GM21447 (cell line): ENCODE measurements at regions not wholly inside any gene's neighbourhood (a gene's known extent, or its start where the extent isn't known, plus 50 kb on each side); places are given as distances from the start of the nearest gene placed in this dataset.
"Not testable (repeated sequence)": the region's sequence is repeated elsewhere in the genome, so short reads cannot be mapped to it uniquely, and the experiment has no call there.

Source experiments
- ATAC-seq: cut with Tn5 transposase; IDR thresholded peaks from one replicate; pipeline ENCODE4 v1.9.1; 2021; ENCODE audit not compliant: unreplicated experiment

GRCh38 chr9:26125693-26126092 lies 447.4 kb upstream of the TUSC1 start:
- no peak for ATAC-seq

GRCh38 chr9:26116085-26116484 lies 437.8 kb upstream of the TUSC1 start:
- not testable (repeated sequence) for ATAC-seq

GRCh38 chr9:26112724-26113123 lies 434.5 kb upstream of the TUSC1 start:
- ATAC-seq = no peak

DNA sequence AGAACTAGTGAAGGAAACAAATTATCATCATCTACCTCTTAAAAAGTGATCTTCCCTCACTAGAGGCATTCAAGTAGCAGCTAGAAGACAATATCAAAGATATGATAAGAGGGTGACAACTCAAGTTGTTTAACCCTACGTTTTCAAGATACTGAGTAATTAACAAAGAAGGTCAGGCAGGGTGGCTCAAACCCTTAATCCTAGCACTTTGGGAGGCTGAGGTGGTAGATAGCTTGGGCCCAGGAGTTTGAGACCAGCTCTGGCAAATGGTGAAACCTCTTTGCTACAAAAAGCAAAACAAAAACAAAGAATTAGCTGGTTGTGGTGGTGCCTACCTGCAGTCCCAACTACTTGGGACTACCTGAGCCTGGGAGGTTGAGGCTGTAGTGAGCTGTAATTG lies 408.2 kb upstream of the TUSC1 start:
- no peak for ATAC-seq

DNA sequence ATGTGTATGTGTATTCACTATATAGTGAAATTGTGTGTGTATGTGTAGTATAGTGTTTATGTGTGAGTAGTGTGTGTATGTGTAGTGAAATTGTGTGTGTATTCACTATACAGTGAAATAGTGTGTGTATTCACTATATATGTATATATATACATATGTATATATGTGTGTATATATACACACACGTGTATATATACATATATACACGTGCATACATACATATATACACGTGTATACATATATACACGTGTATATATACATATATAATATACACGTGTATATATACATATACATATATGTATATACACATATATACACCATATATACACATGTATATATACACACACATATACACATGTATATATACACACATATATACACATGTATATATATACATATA lies 403.6 kb upstream of the TUSC1 start:
- ATAC-seq = no peak

GRCh38 chr9:26078706-26079105 lies 400.5 kb upstream of the TUSC1 start:
- ATAC-seq = no peak

DNA sequence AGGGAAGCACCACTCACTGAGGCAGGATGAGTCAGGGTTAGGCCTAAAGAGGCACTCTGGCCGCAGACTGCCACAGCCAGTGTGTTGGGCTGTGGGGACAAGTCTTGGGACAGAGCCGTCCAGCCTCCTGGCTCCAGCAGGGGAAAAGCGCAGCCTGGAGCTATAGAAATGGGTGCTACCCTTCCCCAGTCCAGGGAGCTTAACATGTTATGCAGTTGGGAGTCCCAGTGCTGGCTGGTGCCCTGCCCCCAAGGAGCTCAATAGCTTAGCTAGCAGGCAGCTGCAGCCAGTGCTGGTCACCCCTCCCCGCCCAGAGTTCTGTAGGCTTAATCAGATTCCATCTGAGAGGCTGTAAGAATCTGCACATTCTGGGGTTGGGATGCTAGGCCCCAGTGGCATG lies 399.6 kb upstream of the TUSC1 start:
- no peak for ATAC-seq

DNA sequence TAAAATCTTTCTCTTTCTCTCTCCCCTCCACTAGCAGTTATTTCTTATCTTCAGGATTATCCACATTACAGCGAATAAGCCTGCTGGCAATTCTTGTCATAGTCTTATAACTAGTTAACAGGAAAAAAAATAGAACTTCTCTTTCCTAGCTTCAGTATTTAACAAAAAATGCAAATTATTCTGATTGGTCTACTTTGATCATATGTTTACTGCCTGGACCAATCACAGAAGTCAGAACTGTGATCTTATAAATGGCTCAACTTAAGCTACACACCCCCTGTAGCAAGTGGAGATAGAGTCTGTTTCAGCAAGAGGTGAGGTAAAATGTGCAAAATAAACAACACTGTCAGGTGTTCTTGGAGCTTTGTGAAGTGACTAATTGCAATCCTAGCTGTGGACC lies 389.4 kb upstream of the TUSC1 start:
- no peak for ATAC-seq

DNA sequence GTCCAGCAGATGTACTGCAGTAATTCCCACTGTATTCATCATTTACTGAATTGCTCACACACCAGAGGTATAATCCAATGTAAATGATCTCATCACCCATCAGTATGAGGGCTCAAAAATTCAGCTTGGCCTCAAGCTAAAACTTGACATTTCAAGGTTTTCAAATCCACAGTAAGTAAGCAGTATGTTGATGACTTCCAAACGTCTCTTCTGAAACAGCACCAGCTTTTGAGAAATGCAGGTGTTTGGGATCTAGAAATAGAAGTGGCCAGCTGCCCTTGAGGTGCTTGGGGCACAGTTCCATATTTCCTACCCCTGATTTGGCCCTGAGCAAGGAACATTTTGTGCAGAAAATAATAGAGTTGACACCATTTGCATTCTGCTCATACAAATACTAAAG lies 388.0 kb upstream of the TUSC1 start:
- ATAC-seq = no peak

- no peak for ATAC-seq
These were observed 383.8 kb upstream of the TUSC1 start for GRCh38 chr9:26061948-26062575.

DNA sequence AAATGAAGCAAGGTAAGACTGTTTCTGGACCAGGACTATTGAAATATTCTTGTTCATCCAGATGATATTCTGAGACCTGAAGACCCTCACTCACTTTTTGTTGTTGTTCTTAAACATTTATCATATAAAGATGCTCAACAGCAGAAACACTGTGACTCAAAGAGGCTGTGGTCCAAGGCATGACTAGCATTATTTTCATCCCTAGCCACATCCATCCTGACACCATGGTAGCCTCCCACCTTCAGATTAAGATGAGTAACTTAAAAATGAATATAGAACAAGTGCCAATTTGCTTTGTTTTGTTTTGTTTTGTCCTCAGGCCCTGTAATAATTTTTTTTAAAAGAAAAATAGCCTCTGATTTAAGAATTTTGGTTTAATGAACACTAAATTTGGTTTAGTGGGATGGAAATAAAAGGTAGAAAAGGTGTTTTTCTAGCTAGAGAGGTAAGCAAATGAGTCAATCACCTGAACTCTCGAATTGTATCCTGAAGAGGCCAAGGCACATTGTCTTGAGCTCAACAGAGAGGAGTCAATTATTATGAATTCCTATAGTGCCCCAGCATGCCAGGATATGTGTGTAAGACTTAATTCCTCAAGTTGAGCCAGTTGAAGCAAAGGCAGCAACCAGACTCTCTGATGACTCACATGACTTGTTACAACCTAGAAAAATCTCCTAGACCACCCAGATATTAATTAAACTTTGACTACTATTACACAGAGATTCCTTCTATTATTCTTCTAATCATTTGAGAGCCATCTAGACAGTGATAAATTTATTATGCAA lies 380.1 kb upstream of the TUSC1 start:
- no peak for ATAC-seq

GRCh38 chr9:26057050-26057449 lies 378.8 kb upstream of the TUSC1 start:
- ATAC-seq = no peak

DNA sequence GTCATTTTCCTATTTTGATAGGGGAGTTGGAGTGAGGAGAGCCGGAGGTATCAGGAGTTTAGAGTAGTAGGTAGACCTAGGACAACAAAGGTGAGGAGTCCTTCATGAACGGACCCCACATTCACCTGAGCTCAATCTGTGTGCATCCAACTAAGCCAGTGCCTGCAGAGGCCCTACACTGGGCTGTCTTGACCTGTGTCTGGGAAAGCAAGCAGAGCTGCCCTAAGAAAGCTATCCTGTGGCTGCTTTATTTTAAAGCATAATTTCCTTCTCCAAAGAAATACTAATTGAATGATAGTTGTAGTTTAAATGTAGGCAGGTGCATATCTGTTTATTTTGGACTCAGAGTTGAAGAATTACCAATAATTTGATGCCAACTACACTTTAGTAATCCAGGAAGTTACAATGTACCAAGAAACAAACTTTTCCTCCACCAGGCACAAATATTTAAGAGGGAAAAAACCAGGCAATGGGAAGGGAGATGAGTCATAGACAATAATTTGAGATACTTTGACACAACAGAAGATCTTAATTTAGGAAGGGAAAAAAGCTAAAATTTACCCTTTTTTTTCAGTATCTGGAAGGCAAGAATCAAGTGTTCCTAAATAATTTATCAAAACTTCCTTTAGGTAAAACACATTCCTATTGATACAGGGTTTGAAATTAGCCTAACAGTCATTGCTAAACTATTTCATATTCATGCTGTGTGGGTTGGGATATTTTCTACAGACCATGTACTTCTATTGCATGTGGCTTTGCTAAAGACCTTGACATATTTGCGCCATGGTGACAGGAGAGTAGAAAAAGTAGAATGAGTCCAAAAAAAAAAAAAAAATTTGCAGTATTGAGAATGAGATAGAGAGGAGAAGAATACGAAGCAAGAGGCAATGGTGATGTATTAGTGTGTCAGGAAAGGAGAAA lies 376.6 kb upstream of the TUSC1 start:
- ATAC-seq = no peak

DNA sequence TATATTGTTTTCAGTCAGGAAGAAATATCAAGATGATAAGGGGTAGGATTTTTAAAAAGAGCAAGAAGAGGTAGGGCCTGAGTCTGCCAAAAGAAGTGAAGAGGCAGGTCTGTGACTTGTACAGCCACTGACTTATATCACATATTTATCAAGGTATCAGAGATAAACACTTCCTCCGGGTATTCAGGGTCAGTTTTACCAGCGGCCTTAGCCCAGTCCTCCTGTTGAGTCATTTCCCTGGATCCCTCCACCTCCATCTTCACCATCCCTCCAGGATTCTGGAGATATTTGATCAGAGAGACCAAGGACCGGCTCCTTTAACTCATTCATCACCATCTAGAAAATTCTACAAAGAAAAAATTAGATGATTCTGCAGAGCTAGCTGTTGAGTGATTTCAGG lies 375.7 kb upstream of the TUSC1 start:
- no peak for ATAC-seq

GRCh38 chr9:26043431-26043830 lies 365.2 kb upstream of the TUSC1 start:
- no peak for ATAC-seq

- ATAC-seq = no peak
These were observed 356.5 kb upstream of the TUSC1 start for GRCh38 chr9:26034786-26035185.

DNA sequence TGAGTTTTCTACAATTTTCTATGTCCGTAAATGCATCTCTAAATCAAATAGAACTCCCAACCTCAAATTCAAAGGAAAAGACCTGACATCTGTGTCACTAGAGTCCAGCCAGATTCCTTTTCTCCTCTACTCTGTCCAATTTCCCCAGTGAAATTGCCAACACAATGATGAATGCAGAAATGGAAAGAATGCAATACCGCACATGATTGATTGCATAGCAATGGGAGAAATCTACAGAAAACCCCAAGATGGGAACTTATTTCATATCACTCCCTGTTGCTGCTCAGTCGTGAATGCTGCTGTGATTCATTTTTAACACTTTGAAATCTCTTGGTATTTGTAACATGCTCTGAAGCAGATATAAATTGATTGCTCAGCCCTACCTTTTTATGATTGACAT lies 355.1 kb upstream of the TUSC1 start:
- no peak for ATAC-seq

- no peak for ATAC-seq
These were observed 348.3 kb upstream of the TUSC1 start for GRCh38 chr9:26026423-26027100.

- no peak for ATAC-seq
These were observed 335.0 kb upstream of the TUSC1 start for GRCh38 chr9:26013199-26013598.

DNA sequence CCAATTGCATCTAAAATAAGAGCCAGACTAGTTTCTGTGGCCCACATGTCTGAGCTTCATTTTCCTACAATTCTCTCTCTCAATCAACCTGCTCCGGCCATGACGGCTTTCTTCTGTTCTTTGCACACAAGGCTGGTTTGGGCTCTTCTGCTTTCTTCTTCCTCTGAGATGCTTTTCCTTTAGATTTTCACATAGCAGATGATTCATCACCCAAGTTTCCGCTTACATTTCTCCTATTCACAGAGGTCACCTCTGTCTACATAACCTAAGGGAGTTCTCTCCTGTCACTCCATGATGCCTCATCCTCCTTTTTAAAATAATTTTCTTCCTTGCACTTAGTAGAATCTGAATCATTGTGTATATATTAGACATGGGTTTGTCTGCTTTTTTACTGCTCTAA lies 334.6 kb upstream of the TUSC1 start:
- no peak for ATAC-seq

- no peak for ATAC-seq
These were observed 316.4 kb upstream of the TUSC1 start for GRCh38 chr9:25994605-25995004.
